SK-N-SH (cell line): ENCODE measurements at regions not wholly inside any gene's neighbourhood (a gene's known extent, or its start where the extent isn't known, plus 50 kb on each side); places are given as distances from the start of the nearest gene placed in this dataset.

Source experiments
- CHD2 ChIP-seq: fragments of 150-350 bp; IDR thresholded peaks from 2 replicates; pipeline ENCODE4 v1.6.1; 2018; ENCODE audit warnings: low read length; ENCODE audit not compliant: partially characterized antibody
- EP300 ChIP-seq, 2 experiments: IDR thresholded peaks; 2 replicates each; pipeline versions ENCODE4 v1.4.0 to v1.6.1; 2012; ENCODE audit warnings: borderline replicate concordance in 1 of 2, low read depth in 1 of 2, low read length in 1 of 2
- GATA2 ChIP-seq: sonication (generic); formaldehyde crosslinking; IDR thresholded peaks from 2 replicates; pipeline ENCODE4 v1.5.0; 2020; ENCODE audit warnings: mild to moderate bottlenecking, missing genetic modification reagents
- POLR2AphosphoS5 ChIP-seq: IDR thresholded peaks from 2 replicates; pipeline ENCODE4 v1.6.1; 2012; ENCODE audit warnings: low read depth, low read length
- RAD21 ChIP-seq: IDR thresholded peaks from 2 replicates; pipeline ENCODE4 v1.6.1; 2012; ENCODE audit warnings: mild to moderate bottlenecking, low read length
- RCOR1 ChIP-seq: fragments of 150-350 bp; IDR thresholded peaks from 2 replicates; pipeline ENCODE4 v1.6.1; 2017; ENCODE audit warnings: antibody characterized with exemption, low read length
- SIN3A ChIP-seq: IDR thresholded peaks from 2 replicates; pipeline ENCODE4 v1.6.1; 2012; ENCODE audit warnings: low read depth, mild to moderate bottlenecking, low read length, moderate library complexity, borderline replicate concordance
- SMC3 ChIP-seq: IDR thresholded peaks from 2 replicates; pipeline ENCODE4 v1.6.1; 2012; ENCODE audit warnings: low read depth, low read length, improper control_type of control experiment
- TCF12 ChIP-seq: IDR thresholded peaks from 2 replicates; pipeline ENCODE4 v1.4.0; 2012
- TEAD4 ChIP-seq: IDR thresholded peaks from 2 replicates; pipeline ENCODE4 v1.4.0; 2012; ENCODE audit warnings: mild to moderate bottlenecking, borderline replicate concordance; ENCODE audit not compliant: insufficient read depth
- YY1 ChIP-seq: IDR thresholded peaks from 2 replicates; pipeline ENCODE4 v1.4.0; 2012; ENCODE audit warnings: low read depth, mild to moderate bottlenecking
- TF ChIP-seq, protein P1 (sequence below): fragments of 200-600 bp; sonication (generic); IDR thresholded peaks from 2 replicates; pipeline ENCODE4 v1.6.1; 2017; ENCODE audit warnings: antibody characterized with exemption, mild to moderate bottlenecking, moderate library complexity
- TF ChIP-seq, protein P2 (sequence below): fragments of 150-350 bp; IDR thresholded peaks from 2 replicates; pipeline ENCODE4 v1.6.1; 2017; ENCODE audit warnings: antibody characterized with exemption, low read length, low read depth, borderline replicate concordance

DNA sequence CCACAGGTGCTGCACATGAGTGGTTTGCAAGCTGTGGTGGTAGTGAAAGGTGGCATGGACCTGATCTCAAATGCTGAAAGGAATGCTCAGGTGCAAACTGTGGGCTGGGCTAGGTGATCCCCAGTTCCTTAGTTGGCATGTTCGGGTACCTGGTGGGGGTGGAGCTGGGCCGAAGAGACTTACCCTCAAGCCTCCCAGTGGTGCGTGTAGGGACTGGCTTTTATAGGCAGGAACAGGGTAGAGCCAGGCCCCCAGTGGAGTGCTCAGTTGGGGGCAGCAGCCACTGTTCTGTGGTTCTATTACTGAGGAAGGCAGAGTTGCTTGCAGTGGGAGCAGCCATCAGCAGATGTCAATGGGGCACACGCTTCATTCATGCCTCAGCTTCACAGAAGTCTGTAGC, 399.8 kb downstream of the HTR1B start:
- no peak for TF ChIP-seq YY1
- TF ChIP-seq, protein P1, sequence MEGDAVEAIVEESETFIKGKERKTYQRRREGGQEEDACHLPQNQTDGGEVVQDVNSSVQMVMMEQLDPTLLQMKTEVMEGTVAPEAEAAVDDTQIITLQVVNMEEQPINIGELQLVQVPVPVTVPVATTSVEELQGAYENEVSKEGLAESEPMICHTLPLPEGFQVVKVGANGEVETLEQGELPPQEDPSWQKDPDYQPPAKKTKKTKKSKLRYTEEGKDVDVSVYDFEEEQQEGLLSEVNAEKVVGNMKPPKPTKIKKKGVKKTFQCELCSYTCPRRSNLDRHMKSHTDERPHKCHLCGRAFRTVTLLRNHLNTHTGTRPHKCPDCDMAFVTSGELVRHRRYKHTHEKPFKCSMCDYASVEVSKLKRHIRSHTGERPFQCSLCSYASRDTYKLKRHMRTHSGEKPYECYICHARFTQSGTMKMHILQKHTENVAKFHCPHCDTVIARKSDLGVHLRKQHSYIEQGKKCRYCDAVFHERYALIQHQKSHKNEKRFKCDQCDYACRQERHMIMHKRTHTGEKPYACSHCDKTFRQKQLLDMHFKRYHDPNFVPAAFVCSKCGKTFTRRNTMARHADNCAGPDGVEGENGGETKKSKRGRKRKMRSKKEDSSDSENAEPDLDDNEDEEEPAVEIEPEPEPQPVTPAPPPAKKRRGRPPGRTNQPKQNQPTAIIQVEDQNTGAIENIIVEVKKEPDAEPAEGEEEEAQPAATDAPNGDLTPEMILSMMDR = no peak
- no peak for TF ChIP-seq SMC3
- no peak for TF ChIP-seq GATA2 (CRISPR knock-in tag)
- no peak for TF ChIP-seq SIN3A
- TF ChIP-seq TCF12 = no peak
- no peak for TF ChIP-seq TEAD4
- no peak for TF ChIP-seq CHD2
- TF ChIP-seq RCOR1 = no peak
- no peak for TF ChIP-seq EP300 (IDR thresholded peaks at IDR 0.05; ENCODE audit: borderline replicate concordance in 1 of 2, low read depth in 1 of 2, low read length in 1 of 2)
- TF ChIP-seq POLR2AphosphoS5 = no peak
- no peak for TF ChIP-seq RAD21
- TF ChIP-seq, protein P2, sequence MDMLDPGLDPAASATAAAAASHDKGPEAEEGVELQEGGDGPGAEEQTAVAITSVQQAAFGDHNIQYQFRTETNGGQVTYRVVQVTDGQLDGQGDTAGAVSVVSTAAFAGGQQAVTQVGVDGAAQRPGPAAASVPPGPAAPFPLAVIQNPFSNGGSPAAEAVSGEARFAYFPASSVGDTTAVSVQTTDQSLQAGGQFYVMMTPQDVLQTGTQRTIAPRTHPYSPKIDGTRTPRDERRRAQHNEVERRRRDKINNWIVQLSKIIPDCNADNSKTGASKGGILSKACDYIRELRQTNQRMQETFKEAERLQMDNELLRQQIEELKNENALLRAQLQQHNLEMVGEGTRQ = no peak
